ENCODE measurements at regions not wholly inside any gene's neighbourhood (a gene's known extent, or its start where the extent isn't known, plus 50 kb on each side); places are given as distances from the start of the nearest gene placed in this dataset.
A peak's percentile ranks its signal among the peaks of the same experiment; 100 is the strongest.
"Not testable (repeated sequence)": the region's sequence is repeated elsewhere in the genome, so short reads cannot be mapped to it uniquely, and the experiment has no call there.

GRCh38 chr1:199945591-199945990 lies 81.9 kb upstream of the NR5A2 start:
- no peak for DNase-seq

GRCh38 chr1:199946305-199947155 lies 81.0 kb upstream of the NR5A2 start:
- DNase-seq: no peak

- peak; percentile 2 for DNase-seq
Observed at GRCh38 chr1:199948587-199949280, 78.8 kb upstream of the NR5A2 start.

- not testable (repeated sequence) for DNase-seq
Observed at GRCh38 chr1:199951005-199951404, 76.5 kb upstream of the NR5A2 start.

GRCh38 chr1:199953651-199954050 lies 73.9 kb upstream of the NR5A2 start:
- no peak for DNase-seq

GRCh38 chr1:199954699-199955098 lies 72.8 kb upstream of the NR5A2 start:
- DNase-seq: no peak

GRCh38 chr1:199955235-199955634 lies 72.3 kb upstream of the NR5A2 start:
- DNase-seq: no peak

GRCh38 chr1:199956005-199956404 lies 71.5 kb upstream of the NR5A2 start:
- DNase-seq: no peak

GRCh38 chr1:199959033-199959774 lies 68.3 kb upstream of the NR5A2 start:
- DNase-seq: no peak

GRCh38 chr1:199959775-199960110 lies 67.8 kb upstream of the NR5A2 start:
- no peak for DNase-seq

- no peak for DNase-seq
Observed at GRCh38 chr1:199970125-199970524, 57.4 kb upstream of the NR5A2 start.

GRCh38 chr1:199976496-199977144 lies 50.9 kb upstream of the NR5A2 start:
- no peak for DNase-seq

All from fibroblast of skin of scalp (primary cell).